Midbrain (tissue), 1 donor: ENCODE measurements at regions not wholly inside any gene's neighbourhood (a gene's known extent, or its start where the extent isn't known, plus 50 kb on each side); places are given as distances from the start of the nearest gene placed in this dataset.

Experiments
- DNase-seq: peaks from one replicate; lab custom pipeline; 2025; lab: John Stamatoyannopoulos, UW

GRCh38 chr15:46251903-46252302, 617.1 kb downstream of the SQOR start:
- no peak for DNase-seq

GRCh38 chr15:46258056-46258455, 623.2 kb downstream of the SQOR start:
- DNase-seq = no peak

- no peak for DNase-seq
Measured at GRCh38 chr15:46260937-46261336, 626.1 kb downstream of the SQOR start.

GRCh38 chr15:46265664-46266347, 631.0 kb downstream of the SQOR start:
- no peak for DNase-seq

GRCh38 chr15:46266661-46267060, 631.8 kb downstream of the SQOR start:
- DNase-seq = no peak

- DNase-seq = no peak
Measured at GRCh38 chr15:46270481-46271147, 635.8 kb downstream of the SQOR start.

GRCh38 chr15:46275701-46276100, 640.9 kb downstream of the SQOR start:
- no peak for DNase-seq

GRCh38 chr15:46277451-46277850, 642.6 kb downstream of the SQOR start:
- DNase-seq = no peak

GRCh38 chr15:46278062-46278461, 643.2 kb downstream of the SQOR start:
- DNase-seq = no peak

GRCh38 chr15:46278486-46279090, 643.8 kb downstream of the SQOR start:
- DNase-seq = no peak

- DNase-seq = no peak
Measured at GRCh38 chr15:46280762-46281542, 646.1 kb downstream of the SQOR start.

- no peak for DNase-seq
Measured at GRCh38 chr15:46293550-46293949, 658.7 kb downstream of the SQOR start.

- DNase-seq = no peak
Measured at GRCh38 chr15:46296002-46296401, 661.2 kb downstream of the SQOR start.

- DNase-seq = no peak
Measured at GRCh38 chr15:46296797-46297196, 662.0 kb downstream of the SQOR start.

GRCh38 chr15:46297766-46298165, 662.9 kb downstream of the SQOR start:
- no peak for DNase-seq

- no peak for DNase-seq
Measured at GRCh38 chr15:46300716-46301115, 665.9 kb downstream of the SQOR start.

- no peak for DNase-seq
Measured at GRCh38 chr15:46301291-46301690, 666.5 kb downstream of the SQOR start.

GRCh38 chr15:46301826-46302225, 667.0 kb downstream of the SQOR start:
- DNase-seq = no peak

GRCh38 chr15:46304321-46304720, 669.5 kb downstream of the SQOR start:
- no peak for DNase-seq

- DNase-seq = no peak
Measured at GRCh38 chr15:46307746-46308145, 672.9 kb downstream of the SQOR start.

- DNase-seq = no peak
Measured at GRCh38 chr15:46309914-46310313, 675.1 kb downstream of the SQOR start.

GRCh38 chr15:46312133-46312740, 677.4 kb downstream of the SQOR start:
- peak; percentile 81 for DNase-seq
